ENCODE measurements at regions not wholly inside any gene's neighbourhood (a gene's known extent, or its start where the extent isn't known, plus 50 kb on each side); places are given as distances from the start of the nearest gene placed in this dataset.

GRCh38 chr7:96927131-96927530, 78.2 kb upstream of the DLX6 start:
- Histone ChIP-seq H3K4me3 (ENCODE audit: low read length) (no peak overlapping the region), H3F3A (ENCODE audit: insufficient read depth, low read length, poor library complexity, severe bottlenecking) (no peaks in the 10 kb centered on the region), H3K36me3 (ENCODE audit: insufficient read depth, low read length) (no peaks in the 10 kb centered on the region), H2AFZ (ENCODE audit: low read depth, low read length) (no peak overlapping the region), H4K20me1 (ENCODE audit: insufficient read depth) (no peaks in the 10 kb centered on the region), H3K4me2 (ENCODE audit: low read length) (no peak overlapping the region), H3K79me2 (replicated peaks; ENCODE audit: insufficient read depth, low read length) (no peaks in the 10 kb centered on the region), H3K9me3 (ENCODE audit: low read length) (no peaks in the 10 kb centered on the region), H3K27me3 (ENCODE audit: insufficient read depth, low read depth, low read length) (no peaks in the 10 kb centered on the region), H3K9me2 (ENCODE audit: insufficient read depth, low read length) (no peaks in the 10 kb centered on the region), H3K9ac (ENCODE audit: low read length) (no peak overlapping the region), H3K27ac (ENCODE audit: low read length) (no peak overlapping the region)
- no peak for TF ChIP-seq TAF1 (IDR thresholded peaks at IDR 0.05; ENCODE audit: low read depth)
- TF ChIP-seq EZH2 (IDR thresholded peaks at IDR 0.05; ENCODE audit: borderline replicate concordance, insufficient read depth, low read length, poor library complexity, severe bottlenecking): no peak
- TF ChIP-seq RAD21 (conservative IDR thresholded peaks at IDR 0.05): no peak
- no peak for TF ChIP-seq POLR2AphosphoS5 (IDR thresholded peaks at IDR 0.05)
- no peak for TF ChIP-seq CTCF (IDR thresholded peaks at IDR 0.05; ENCODE audit: poor library complexity, severe bottlenecking)
- no peak for TF ChIP-seq SMC3 (conservative IDR thresholded peaks at IDR 0.05; ENCODE audit: poor library complexity)
- TF ChIP-seq MXI1 (conservative IDR thresholded peaks at IDR 0.05; ENCODE audit: poor library complexity, severe bottlenecking): no peak
- TF ChIP-seq EP300 (conservative IDR thresholded peaks at IDR 0.05; ENCODE audit: poor library complexity, severe bottlenecking): no peak
- TF ChIP-seq REST (IDR thresholded peaks at IDR 0.05; ENCODE audit: borderline replicate concordance): no peak

- TF ChIP-seq POLR2AphosphoS5 (IDR thresholded peaks at IDR 0.05): no peak
- no peak for TF ChIP-seq TAF1 (IDR thresholded peaks at IDR 0.05; ENCODE audit: low read depth)
- no peak for TF ChIP-seq CTCF (IDR thresholded peaks at IDR 0.05; ENCODE audit: poor library complexity, severe bottlenecking)
- no peak for TF ChIP-seq RAD21 (conservative IDR thresholded peaks at IDR 0.05)
- TF ChIP-seq REST (IDR thresholded peaks at IDR 0.05; ENCODE audit: borderline replicate concordance): no peak
- TF ChIP-seq EP300 (conservative IDR thresholded peaks at IDR 0.05; ENCODE audit: poor library complexity, severe bottlenecking): no peak
- no peak for TF ChIP-seq MXI1 (conservative IDR thresholded peaks at IDR 0.05; ENCODE audit: poor library complexity, severe bottlenecking)
- TF ChIP-seq SMC3 (conservative IDR thresholded peaks at IDR 0.05; ENCODE audit: poor library complexity): no peak
- TF ChIP-seq EZH2 (IDR thresholded peaks at IDR 0.05; ENCODE audit: borderline replicate concordance, insufficient read depth, low read length, poor library complexity, severe bottlenecking): no peak
- H3K27ac ChIP-seq (ENCODE audit: low read length): no peak overlapping the region
- H3K9me2 ChIP-seq (ENCODE audit: insufficient read depth, low read length): no peaks in the 10 kb centered on the region
- H3K27me3 ChIP-seq (ENCODE audit: insufficient read depth, low read depth, low read length): no peaks in the 10 kb centered on the region
- H3K9me3 ChIP-seq (ENCODE audit: low read length): no peaks in the 10 kb centered on the region
- no peak overlapping the region for H3K4me2 ChIP-seq (ENCODE audit: low read length)
- H3K79me2 ChIP-seq (replicated peaks; ENCODE audit: insufficient read depth, low read length): no peaks in the 10 kb centered on the region
- no peak overlapping the region for H2AFZ ChIP-seq (ENCODE audit: low read depth, low read length)
- H3K9ac ChIP-seq (ENCODE audit: low read length): no peak overlapping the region
- H3F3A ChIP-seq (ENCODE audit: insufficient read depth, low read length, poor library complexity, severe bottlenecking): no peaks in the 10 kb centered on the region
- no peaks in the 10 kb centered on the region for H4K20me1 ChIP-seq (ENCODE audit: insufficient read depth)
- H3K4me3 ChIP-seq (ENCODE audit: low read length): no peak overlapping the region
- H3K36me3 ChIP-seq (ENCODE audit: insufficient read depth, low read length): no peaks in the 10 kb centered on the region
These were observed 76.4 kb upstream of the DLX6 start for GRCh38 chr7:96928965-96929364.
